GM19455 (cell line): ENCODE measurements at regions not wholly inside any gene's neighbourhood (a gene's known extent, or its start where the extent isn't known, plus 50 kb on each side); places are given as distances from the start of the nearest gene placed in this dataset.
"Not testable (repeated sequence)": the region's sequence is repeated elsewhere in the genome, so short reads cannot be mapped to it uniquely, and the experiment has no call there.

Experiments
- ATAC-seq: cut with Tn5 transposase; IDR thresholded peaks from one replicate; pipeline ENCODE4 v1.9.1; 2021; ENCODE audit not compliant: unreplicated experiment

GRCh38 chr1:219323426-219323825 is 149.7 kb downstream of the LYPLAL1 start:
- no peak for ATAC-seq

- no peak for ATAC-seq
Observed at GRCh38 chr1:219322766-219323165, 149.1 kb downstream of the LYPLAL1 start.

DNA sequence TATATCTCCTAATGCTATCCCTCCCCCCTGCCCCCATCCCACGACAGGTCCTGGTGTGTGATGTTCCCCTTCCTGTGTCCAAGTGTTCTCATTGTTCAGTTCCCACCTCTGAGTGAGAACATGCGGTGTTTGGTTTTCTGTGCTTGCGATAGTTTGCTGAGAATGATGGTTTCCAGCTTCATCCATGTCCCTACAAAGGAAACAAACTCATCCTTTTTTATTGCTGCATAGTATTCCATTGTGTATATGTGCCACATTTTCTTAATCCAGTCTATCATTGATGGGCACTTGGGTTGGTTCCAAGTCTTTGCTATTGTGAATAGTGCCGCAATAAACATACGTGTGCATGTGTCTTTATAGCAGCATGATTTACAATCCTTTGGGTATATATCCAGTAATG is 146.9 kb downstream of the LYPLAL1 start:
- not testable (repeated sequence) for ATAC-seq

DNA sequence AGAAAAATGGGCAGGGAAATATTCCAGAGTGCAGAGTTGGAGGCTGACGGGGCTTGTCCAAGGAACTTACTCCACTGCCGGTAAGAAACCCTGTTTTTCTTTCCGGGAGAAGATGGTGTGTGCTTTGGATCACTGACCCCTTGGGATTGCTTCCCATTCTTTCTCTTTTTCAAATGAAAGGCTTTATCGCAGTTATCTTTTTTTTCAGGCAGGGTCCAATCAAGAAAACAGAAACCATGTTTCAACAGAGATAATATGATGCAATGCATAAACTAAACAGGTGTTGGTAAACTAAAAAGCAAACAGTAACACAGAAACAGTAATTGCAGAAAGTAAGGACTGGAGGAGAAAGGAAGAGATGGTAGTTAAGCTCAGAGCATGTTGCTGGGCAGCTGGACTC is 145.1 kb downstream of the LYPLAL1 start:
- ATAC-seq = no peak

DNA sequence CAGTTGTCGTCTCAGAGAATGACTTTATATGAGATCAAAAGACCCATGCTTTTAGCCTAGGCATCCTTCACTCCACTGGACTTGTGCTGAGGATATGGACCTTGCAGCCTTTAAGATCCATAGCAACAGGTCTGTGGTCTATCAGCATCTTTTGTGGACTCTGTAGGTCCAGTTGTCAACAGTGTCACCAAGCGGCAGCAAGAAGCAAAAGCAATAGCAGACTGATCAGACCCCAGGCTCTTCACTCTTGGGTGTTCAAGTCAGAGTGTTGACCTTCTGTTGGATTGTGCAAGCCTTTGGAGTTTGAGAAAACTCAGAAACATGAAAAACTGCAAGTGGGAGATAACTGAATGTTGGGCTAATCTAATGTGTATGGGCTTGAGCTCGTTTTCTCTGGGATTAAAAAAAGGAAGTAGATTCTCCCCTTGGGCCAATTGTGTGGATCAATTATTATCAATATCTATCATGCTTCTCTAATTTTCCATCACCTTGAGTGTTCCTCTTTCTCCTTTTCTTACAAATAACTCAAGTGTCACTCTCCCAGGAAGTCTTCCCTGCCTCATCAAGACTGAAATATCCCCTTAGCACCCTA is 144.2 kb downstream of the LYPLAL1 start:
- no peak for ATAC-seq

DNA sequence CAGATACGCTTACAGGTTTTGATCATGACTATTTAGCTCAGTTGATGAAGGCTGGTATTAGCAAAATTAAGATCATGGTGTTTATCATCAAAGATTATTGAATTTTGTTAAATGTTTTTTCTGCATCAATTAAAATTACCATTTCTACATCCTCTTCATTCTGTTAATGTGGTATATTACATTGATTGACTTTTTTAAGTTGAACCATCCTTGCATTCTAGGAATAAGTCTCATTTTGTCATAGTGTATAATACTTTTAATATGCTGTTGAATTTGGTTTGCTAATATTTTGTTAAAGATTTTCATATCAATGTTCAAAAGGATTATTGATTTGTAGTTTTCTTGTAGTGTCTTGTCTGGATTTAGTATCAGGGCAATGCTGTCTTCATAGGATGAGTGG is 142.4 kb downstream of the LYPLAL1 start:
- no peak for ATAC-seq

GRCh38 chr1:219313961-219314360 is 140.3 kb downstream of the LYPLAL1 start:
- no peak for ATAC-seq

DNA sequence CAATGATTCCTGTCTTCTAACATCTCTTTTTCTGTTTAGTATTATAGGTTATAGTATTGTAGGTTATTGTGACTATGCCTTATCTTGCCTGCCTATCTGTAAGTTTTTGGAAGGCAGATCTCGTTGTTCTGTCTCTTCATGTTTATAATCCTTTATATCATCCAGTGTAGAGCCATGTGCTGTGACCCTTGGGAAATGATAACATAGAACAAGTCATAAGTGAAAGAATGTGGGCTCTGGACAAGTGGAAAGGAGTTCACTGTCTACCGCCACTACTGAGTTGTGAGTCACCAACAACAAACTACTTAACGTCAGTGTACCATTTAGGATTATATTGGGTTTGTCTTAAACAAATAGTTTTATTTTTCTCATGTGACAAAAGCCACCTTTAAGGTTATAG is 139.3 kb downstream of the LYPLAL1 start:
- ATAC-seq = no peak

DNA sequence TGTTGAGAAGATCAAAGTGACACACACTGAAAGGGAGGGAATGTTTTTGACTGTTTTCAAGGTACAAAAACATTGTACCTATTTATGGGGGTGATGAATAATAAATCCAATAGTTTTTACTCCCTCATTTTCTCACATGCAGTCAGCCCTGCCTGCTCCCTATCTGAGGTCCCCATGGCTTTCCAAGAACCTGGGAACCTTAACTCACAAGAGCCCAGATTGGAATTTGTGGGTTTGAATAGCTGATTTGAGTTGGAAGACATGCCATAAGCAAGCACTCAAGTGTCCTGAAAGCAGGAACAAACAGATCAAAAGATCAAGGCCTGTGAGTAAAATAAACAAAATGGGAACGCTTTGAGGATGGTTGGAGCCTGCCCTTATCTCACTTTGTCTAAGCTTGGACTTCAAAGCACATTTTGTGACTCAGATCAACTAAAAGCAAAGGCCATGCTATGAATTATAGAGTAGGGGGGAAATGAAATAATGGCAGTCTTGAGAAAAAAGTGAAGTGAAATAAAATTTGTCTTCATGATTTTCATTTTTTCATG is 136.6 kb downstream of the LYPLAL1 start:
- ATAC-seq = no peak

GRCh38 chr1:219308367-219308766 is 134.7 kb downstream of the LYPLAL1 start:
- ATAC-seq = no peak

GRCh38 chr1:219304227-219305226 is 130.8 kb downstream of the LYPLAL1 start:
- no peak for ATAC-seq

DNA sequence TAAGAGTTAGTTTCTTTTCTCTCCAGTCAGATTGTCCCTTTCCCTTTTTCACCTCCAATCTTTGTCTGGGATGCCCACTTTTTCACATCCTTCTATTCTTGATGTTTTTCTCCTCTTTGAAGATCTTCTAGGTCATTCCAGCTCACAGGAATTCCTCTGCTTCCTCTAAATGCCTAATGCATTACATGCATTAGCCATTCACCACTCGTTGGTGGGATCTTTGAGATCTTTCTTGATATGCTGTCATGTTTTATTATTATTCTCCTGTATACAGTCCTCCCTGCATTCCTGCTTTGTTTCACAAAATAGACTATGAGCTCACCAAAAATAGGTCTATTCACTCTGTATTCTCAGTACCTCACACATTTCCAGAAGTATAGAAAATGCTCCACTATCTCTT is 129.0 kb downstream of the LYPLAL1 start:
- no peak for ATAC-seq

- no peak for ATAC-seq
Observed at GRCh38 chr1:219299420-219299819, 125.7 kb downstream of the LYPLAL1 start.

DNA sequence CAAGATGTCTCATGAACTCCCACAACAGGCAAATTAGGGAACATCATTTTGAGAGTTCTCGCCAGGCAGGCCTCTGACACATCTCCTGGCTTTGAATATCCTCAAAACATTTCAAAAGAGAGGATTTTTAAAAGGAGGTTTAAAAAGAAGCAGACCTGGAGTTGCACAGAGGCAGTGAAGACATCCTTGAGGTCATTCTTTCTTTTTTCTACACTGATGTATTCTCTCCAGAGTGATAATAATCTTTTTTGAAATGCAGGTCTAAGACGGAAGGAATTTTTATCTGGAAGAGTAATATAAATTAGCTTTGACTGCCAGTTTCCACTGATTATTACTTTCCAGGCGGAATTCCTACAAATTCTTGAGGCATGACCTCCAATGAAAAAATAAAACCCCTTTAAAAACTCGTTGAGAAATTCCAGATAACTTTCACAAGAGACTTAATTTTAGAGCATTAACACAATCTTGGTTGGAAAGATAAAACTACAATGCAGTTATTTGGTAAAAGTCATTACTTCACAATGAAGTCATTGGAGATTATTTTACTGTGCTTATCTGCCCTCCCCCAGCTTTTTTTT is 125.0 kb downstream of the LYPLAL1 start:
- no peak for ATAC-seq

DNA sequence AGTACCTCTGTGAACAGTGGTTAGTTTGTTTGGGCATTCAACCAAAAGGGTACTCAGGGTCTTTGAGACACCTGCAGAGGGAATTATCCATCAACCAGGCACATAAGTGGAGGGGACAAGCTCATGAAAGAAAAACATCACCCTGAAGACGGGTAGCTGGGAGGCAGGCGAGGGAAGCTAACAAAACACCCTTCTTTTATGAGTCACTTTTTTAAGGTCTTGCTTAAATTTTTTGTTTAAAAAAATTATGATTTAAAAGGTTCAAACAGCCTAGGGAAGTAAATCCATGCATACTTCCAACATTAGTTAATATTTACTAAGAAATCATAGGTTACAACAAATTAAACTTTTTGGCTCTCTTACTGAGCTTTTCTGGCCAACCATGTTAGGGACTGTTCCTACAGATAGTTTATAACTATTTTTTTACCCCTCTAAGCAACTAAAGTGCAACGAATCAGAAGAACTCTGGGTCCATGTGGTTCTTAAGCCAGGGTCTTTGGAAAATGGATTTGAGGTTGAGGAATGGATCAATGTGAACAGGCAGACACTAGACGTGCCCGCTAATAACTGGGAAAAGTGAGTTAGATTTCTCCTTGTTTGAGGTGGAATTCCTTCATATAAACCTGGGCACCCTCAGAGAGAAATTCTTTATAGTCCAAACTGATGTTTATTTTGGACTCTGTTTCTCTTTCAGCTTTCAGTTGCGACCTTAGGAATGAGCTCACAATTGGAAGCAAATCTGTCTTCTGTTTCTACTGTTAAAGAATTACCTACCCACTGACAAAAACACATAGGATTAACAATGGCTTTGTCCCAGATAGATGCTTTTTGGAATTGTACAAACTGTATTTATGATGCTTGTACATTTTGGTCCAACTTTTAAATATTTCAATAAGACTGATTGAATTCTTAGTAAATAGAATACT is 123.0 kb downstream of the LYPLAL1 start:
- ATAC-seq = no peak

GRCh38 chr1:219294251-219294650 is 120.6 kb downstream of the LYPLAL1 start:
- no peak for ATAC-seq

GRCh38 chr1:219293410-219293809 is 119.7 kb downstream of the LYPLAL1 start:
- ATAC-seq = no peak

- ATAC-seq = no peak
Observed at GRCh38 chr1:219292999-219293398, 119.3 kb downstream of the LYPLAL1 start.

DNA sequence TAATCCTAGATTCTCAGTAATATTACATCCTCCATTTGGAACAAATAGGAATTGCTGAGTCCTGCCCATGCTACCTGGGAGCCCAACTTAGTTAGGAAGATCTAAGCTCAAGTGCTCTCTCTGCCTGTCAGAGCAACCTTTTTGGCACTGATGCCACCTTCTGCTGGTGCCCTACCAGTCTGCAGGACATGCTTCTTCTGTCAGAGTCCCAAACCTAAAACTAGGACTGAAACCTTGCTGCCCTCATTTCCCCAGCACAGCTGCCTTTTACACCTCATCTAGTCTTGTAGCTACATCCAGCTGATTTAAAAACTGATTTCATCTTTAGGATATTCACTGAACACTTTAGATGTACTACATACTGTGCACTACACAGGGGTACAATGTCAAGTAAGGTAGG is 118.7 kb downstream of the LYPLAL1 start:
- no peak for ATAC-seq

GRCh38 chr1:219289171-219289570 is 115.5 kb downstream of the LYPLAL1 start:
- ATAC-seq = no peak

DNA sequence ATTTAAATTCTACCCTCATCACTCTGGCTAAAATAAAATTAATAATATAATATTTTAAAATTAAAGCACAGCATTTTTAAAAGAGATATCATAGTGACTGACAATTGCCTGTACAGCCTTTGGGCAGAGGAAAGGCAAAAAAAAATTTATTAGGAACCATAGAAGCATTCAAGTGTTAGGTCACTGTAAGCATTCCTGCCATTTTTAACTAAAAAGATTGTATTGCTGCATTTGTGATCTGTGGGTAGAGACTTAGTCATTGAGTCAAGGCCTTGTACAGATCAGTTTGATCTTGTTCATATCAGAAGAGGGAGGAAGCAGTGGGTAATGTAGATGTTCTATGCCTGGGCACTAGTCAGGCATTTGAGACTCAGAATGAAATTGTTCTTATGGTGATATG is 109.9 kb downstream of the LYPLAL1 start:
- no peak for ATAC-seq
